Breast epithelium (tissue), 3 donors: ENCODE measurements at regions not wholly inside any gene's neighbourhood (a gene's known extent, or its start where the extent isn't known, plus 50 kb on each side); places are given as distances from the start of the nearest gene placed in this dataset.

Experiments used
- CTCF ChIP-seq, 3 donors: fragments of 450-650 bp; IDR thresholded peaks; one replicate each; pipeline ENCODE4 v1.5.1; 2016 to 2017; ENCODE audit warnings: antibody characterized with exemption in 3 of 3, mild to moderate bottlenecking in 3 of 3, moderate library complexity in 3 of 3
- POLR2A ChIP-seq: fragments of 450-650 bp; IDR thresholded peaks from one replicate; pipeline ENCODE4 v1.6.1; 2016; ENCODE audit warnings: antibody characterized with exemption, mild to moderate bottlenecking, moderate library complexity

DNA sequence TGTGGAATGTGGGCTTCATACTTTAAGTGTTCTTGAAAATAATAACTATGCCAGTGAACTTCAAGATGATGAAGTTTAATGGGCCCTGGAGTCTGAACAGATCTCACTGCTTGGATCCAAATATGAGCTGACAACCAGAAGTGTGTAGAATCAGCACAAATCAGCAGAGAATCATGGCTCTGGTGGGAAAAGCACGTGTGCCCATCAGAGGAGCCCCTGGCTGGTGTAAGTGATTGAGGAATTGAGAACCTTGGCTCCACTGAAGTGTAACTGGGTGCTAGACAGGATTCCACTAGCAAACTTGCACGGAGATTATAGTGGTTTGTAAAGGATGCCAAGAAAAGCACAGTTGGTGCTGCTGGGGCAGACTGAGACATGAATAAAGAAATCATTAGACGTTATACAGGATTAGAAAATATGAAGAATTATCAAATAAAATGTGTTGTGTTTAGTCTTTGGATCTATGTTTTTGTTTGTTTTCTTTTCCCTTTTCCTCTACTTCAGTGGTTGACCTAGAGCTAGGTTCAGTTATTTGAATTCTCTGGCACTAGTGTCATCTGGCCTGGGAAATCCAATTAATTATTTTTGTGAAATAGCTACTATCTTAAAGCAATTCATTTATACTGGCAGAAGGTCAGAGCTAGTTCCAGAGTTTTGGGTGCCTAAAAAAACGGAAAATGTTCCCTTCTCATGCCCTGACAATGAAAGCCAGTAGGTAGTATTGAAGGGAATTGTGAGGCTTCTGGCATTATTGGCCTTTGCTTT lies 175.7 kb upstream of the MEOX2 start:
- no peak for TF ChIP-seq CTCF (IDR thresholded peaks at IDR 0.05)
- TF ChIP-seq POLR2A: no peak
